MM.1S (cell line): ENCODE measurements at regions not wholly inside any gene's neighbourhood (a gene's known extent, or its start where the extent isn't known, plus 50 kb on each side); places are given as distances from the start of the nearest gene placed in this dataset.

Experiments
- DNase-seq: peaks from one replicate; pipeline ENCODE4 v3.0.0-alpha.2; 2015
- H2AFZ ChIP-seq: fragments of 300-600 bp; sonication (generic); 2 replicates; pipeline ENCODE4 v1.6.0; 2016; ENCODE audit warnings: antibody characterized with exemption, low read length
- H3F3A ChIP-seq: fragments of 300-600 bp; sonication (generic); 2 replicates; pipeline ENCODE4 v1.6.1; 2016; ENCODE audit warnings: mild to moderate bottlenecking, antibody characterized with exemption, low read length, moderate library complexity, mixed read lengths; ENCODE audit not compliant: insufficient read depth
- H3K27ac ChIP-seq: fragments of 300-600 bp; sonication (generic); 2 replicates; pipeline ENCODE4 v1.5.1; 2016; ENCODE audit warnings: mild to moderate bottlenecking, low read length
- H3K27me3 ChIP-seq: fragments of 300-600 bp; sonication (generic); replicated peaks from 2 replicates; pipeline ENCODE4 v1.6.0; 2016; ENCODE audit warnings: low read length; ENCODE audit not compliant: insufficient read depth
- H3K36me3 ChIP-seq: fragments of 300-600 bp; sonication (generic); replicated peaks from 2 replicates; pipeline ENCODE4 v1.6.1; 2016; ENCODE audit warnings: mild to moderate bottlenecking, low read length, mixed read lengths; ENCODE audit not compliant: insufficient read depth
- H3K4me1 ChIP-seq: fragments of 300-600 bp; sonication (generic); 2 replicates; pipeline ENCODE4 v1.6.1; 2016; ENCODE audit warnings: low read length, mixed read lengths
- H3K4me2 ChIP-seq: fragments of 300-600 bp; sonication (generic); 2 replicates; pipeline ENCODE4 v1.6.0; 2016; ENCODE audit warnings: low read depth, low read length
- H3K4me3 ChIP-seq: fragments of 300-600 bp; sonication (generic); 2 replicates; pipeline ENCODE4 v1.5.1; 2016; ENCODE audit warnings: low read length, mixed read lengths
- H3K79me2 ChIP-seq: fragments of 300-600 bp; sonication (generic); 2 replicates; pipeline ENCODE4 v1.6.1; 2016; ENCODE audit warnings: mixed run types, low read length, mixed read lengths
- H3K9ac ChIP-seq: fragments of 300-600 bp; sonication (generic); 2 replicates; pipeline ENCODE4 v1.6.1; 2016; ENCODE audit warnings: low read length, mixed read lengths
- H3K9me2 ChIP-seq: fragments of 300-600 bp; sonication (generic); replicated peaks from 2 replicates; pipeline ENCODE4 v1.6.1; 2016; ENCODE audit warnings: mild to moderate bottlenecking, low read length, mixed read lengths; ENCODE audit not compliant: insufficient read depth
- H3K9me3 ChIP-seq: fragments of 300-600 bp; sonication (generic); replicated peaks from 2 replicates; pipeline ENCODE4 v1.6.1; 2016; ENCODE audit warnings: mild to moderate bottlenecking, low read length, mixed read lengths; ENCODE audit not compliant: insufficient read depth
- H4K20me1 ChIP-seq: fragments of 300-600 bp; sonication (generic); 2 replicates; pipeline ENCODE4 v1.6.1; 2016; ENCODE audit warnings: mild to moderate bottlenecking, low read length, moderate library complexity, mixed read lengths; ENCODE audit not compliant: insufficient read depth
- EZH2 ChIP-seq: fragments of 300-600 bp; sonication (generic); optimal IDR thresholded peaks from 2 replicates; pipeline ENCODE3; 2017; ENCODE audit warnings: low read depth, mild to moderate bottlenecking, antibody characterized with exemption, low read length, mixed read lengths
- EZH2phosphoT487 ChIP-seq: fragments of 300-600 bp; sonication (generic); IDR thresholded peaks from 2 replicates; pipeline ENCODE4 v1.6.1; 2018; ENCODE audit warnings: antibody characterized with exemption, low read length
- TF ChIP-seq, protein P1 (sequence below): fragments of 300-600 bp; sonication (generic); IDR thresholded peaks from 2 replicates; pipeline ENCODE4 v1.5.1; 2016; ENCODE audit warnings: antibody characterized with exemption, low read length, mixed read lengths

GRCh38 chr6:159464816-159465215, 228.2 kb downstream of the SOD2 start:
- TF ChIP-seq, protein P1, sequence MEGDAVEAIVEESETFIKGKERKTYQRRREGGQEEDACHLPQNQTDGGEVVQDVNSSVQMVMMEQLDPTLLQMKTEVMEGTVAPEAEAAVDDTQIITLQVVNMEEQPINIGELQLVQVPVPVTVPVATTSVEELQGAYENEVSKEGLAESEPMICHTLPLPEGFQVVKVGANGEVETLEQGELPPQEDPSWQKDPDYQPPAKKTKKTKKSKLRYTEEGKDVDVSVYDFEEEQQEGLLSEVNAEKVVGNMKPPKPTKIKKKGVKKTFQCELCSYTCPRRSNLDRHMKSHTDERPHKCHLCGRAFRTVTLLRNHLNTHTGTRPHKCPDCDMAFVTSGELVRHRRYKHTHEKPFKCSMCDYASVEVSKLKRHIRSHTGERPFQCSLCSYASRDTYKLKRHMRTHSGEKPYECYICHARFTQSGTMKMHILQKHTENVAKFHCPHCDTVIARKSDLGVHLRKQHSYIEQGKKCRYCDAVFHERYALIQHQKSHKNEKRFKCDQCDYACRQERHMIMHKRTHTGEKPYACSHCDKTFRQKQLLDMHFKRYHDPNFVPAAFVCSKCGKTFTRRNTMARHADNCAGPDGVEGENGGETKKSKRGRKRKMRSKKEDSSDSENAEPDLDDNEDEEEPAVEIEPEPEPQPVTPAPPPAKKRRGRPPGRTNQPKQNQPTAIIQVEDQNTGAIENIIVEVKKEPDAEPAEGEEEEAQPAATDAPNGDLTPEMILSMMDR = no peak
- TF ChIP-seq EZH2 (no peak), EZH2phosphoT487 (no peak)
- H2AFZ ChIP-seq = no peak overlapping the region
- H3K4me3 ChIP-seq = no peak overlapping the region
- H3K9me3 ChIP-seq = no peaks in the 10 kb centered on the region
- H3K9me2 ChIP-seq = no peaks in the 10 kb centered on the region
- H3K27me3 ChIP-seq = no peaks in the 10 kb centered on the region
- H3K4me2 ChIP-seq = no peak overlapping the region
- no peak for DNase-seq
- H3K79me2 ChIP-seq = no peaks in the 10 kb centered on the region
- no peaks in the 10 kb centered on the region for H3K4me1 ChIP-seq
- no peaks in the 10 kb centered on the region for H3F3A ChIP-seq
- H4K20me1 ChIP-seq = no peaks in the 10 kb centered on the region
- no peak overlapping the region for H3K9ac ChIP-seq
- H3K36me3 ChIP-seq = no peaks in the 10 kb centered on the region
- H3K27ac ChIP-seq = no peak overlapping the region

DNA sequence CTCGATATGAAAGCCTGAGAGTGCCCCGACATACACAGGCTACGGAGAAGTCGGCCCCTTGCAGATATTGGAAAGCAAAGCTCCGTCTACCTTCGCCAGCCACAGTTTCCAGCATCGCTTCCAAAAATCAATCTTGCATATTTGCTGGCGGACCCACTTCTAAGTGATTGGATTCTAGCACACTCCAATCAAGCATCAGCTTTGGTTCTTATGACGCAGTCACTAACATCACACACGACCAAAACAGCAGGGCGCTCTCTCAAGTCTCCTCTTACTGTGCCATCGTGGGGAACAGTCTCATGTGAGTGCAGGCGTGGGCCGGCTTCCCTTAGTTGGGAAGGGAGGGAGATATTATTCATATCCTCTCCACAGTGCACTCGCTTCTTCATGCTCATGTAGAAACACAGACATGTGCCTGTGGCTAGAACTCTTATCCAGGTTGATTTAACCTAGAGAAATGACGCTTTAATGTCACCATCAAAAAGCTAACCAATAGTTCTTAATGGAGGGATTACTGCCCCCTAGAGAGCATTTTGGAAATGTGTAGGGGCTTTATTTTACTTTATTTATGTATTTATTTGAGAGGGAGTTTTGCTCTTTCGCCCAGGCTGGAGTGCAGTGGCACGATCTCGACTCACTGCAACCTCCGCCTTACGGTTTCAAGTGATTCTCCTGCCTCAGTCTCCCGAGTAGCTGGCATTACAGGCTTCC, 229.8 kb downstream of the SOD2 start:
- no peaks in the 10 kb centered on the region for H4K20me1 ChIP-seq
- H3K27ac ChIP-seq = no peak overlapping the region
- TF ChIP-seq EZH2 = no peak
- TF ChIP-seq EZH2phosphoT487 = no peak
- TF ChIP-seq, protein P1 = no peak
- no peak overlapping the region for H3K4me3 ChIP-seq
- H3K79me2 ChIP-seq = no peaks in the 10 kb centered on the region
- H3K4me1 ChIP-seq = no peaks in the 10 kb centered on the region
- peak; percentile 7 for DNase-seq
- no peaks in the 10 kb centered on the region for H3K9me3 ChIP-seq
- no peaks in the 10 kb centered on the region for H3K36me3 ChIP-seq
- no peak overlapping the region for H3K9ac ChIP-seq
- no peak overlapping the region for H3K4me2 ChIP-seq
- H3K27me3 ChIP-seq = no peaks in the 10 kb centered on the region
- H3F3A ChIP-seq = no peaks in the 10 kb centered on the region
- H3K9me2 ChIP-seq = no peaks in the 10 kb centered on the region
- H2AFZ ChIP-seq = no peak overlapping the region

DNA sequence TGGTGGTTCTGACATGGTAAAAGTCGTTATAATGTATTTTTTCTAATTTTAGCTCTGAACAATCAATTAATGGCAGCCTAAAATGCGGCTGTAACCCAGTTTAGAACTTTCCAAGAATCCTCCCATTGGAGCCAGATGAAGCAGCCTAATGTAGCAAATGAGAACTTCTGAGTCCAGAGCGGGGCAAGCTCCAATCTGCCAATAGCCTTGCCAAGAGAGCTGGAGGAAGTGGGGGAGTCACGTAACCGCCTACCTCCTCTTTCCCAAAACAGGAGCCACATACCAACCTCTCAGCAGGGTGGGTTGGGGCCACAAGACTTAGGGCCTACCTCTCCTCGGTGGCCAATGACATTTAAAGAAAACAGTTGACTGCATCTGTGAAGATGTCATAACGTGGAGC, 230.6 kb downstream of the SOD2 start:
- Histone ChIP-seq H3K9me2 (no peaks in the 10 kb centered on the region), H3F3A (no peaks in the 10 kb centered on the region), H3K4me3 (no peak overlapping the region), H2AFZ (no peak overlapping the region), H3K9me3 (no peaks in the 10 kb centered on the region), H3K4me1 (no peaks in the 10 kb centered on the region), H3K79me2 (no peaks in the 10 kb centered on the region), H4K20me1 (no peaks in the 10 kb centered on the region), H3K27ac (no peak overlapping the region), H3K36me3 (no peaks in the 10 kb centered on the region), H3K27me3 (no peaks in the 10 kb centered on the region), H3K4me2 (no peak overlapping the region), H3K9ac (no peak overlapping the region)
- no peak for DNase-seq
- TF ChIP-seq, protein P1 = no peak
- no peak for TF ChIP-seq EZH2
- TF ChIP-seq EZH2phosphoT487 = no peak
